Prostate gland (tissue), 2 donors: ENCODE measurements at regions not wholly inside any gene's neighbourhood (a gene's known extent, or its start where the extent isn't known, plus 50 kb on each side); places are given as distances from the start of the nearest gene placed in this dataset.

ENCODE experiments used
- DNase-seq: peaks from one replicate; pipeline ENCODE4 v3.0.0-alpha.2; 2019; ENCODE audit warnings: low spot score
- H3K27ac ChIP-seq, 2 donors: fragments of 200-600 bp; sonication (generic); 2 replicates each; pipeline ENCODE4 v1.5.1; 2017 to 2019
- H3K27me3 ChIP-seq: fragments of 200-600 bp; sonication (generic); replicated peaks from 2 replicates; pipeline ENCODE4 v1.5.1; 2019; ENCODE audit not compliant: insufficient read depth
- H3K36me3 ChIP-seq, 2 donors: fragments of 200-600 bp; sonication (generic); 1 replicate in 1 of 2; 2 replicates in 1 of 2; pipeline versions ENCODE4 v1.5.1 to v1.8.1; 2017 to 2019
- H3K4me1 ChIP-seq: fragments of 200-600 bp; sonication (generic); replicated peaks from 2 replicates; pipeline ENCODE4 v1.5.1; 2019
- H3K4me3 ChIP-seq, 2 donors: fragments of 200-600 bp; sonication (generic); 2 replicates each; pipeline ENCODE4 v1.5.1; 2017 to 2019
- H3K9me3 ChIP-seq: fragments of 200-600 bp; sonication (generic); 2 replicates; pipeline ENCODE4 v1.5.1; 2017
- POLR2A ChIP-seq: fragments of 450-650 bp; IDR thresholded peaks from one replicate; pipeline ENCODE4 v1.6.1; 2016; ENCODE audit warnings: antibody characterized with exemption, mild to moderate bottlenecking
- POLR2AphosphoS5 ChIP-seq: sonication (generic); formaldehyde crosslinking; IDR thresholded peaks from one replicate; pipeline ENCODE4 v1.6.1; 2017; ENCODE audit warnings: antibody characterized with exemption
- WGBS: methylation state at CpG from one replicate; pipeline ENCODE4 v1.1.5; 2018; 5-methylcytosine and 5-hydroxymethylcytosine counted together
- intact Hi-C: fragments of 100-400 bp; cut with DNase I; formaldehyde crosslinking; loops from one replicate; pipeline ENCODE4 v1.14.2; 2022
- TF ChIP-seq, protein P1 (sequence below), 4 experiments: fragments of 200-600 bp in 2 of 4; fragments of 450-650 bp in 2 of 4; sonication (generic) in 2 of 4; IDR thresholded peaks; 1 replicate in 3 of 4; 2 replicates in 1 of 4; pipeline ENCODE4 v1.5.1; 2016 to 2019; ENCODE audit warnings: antibody characterized with exemption in 4 of 4, mild to moderate bottlenecking in 2 of 4, moderate library complexity in 2 of 4

DNA sequence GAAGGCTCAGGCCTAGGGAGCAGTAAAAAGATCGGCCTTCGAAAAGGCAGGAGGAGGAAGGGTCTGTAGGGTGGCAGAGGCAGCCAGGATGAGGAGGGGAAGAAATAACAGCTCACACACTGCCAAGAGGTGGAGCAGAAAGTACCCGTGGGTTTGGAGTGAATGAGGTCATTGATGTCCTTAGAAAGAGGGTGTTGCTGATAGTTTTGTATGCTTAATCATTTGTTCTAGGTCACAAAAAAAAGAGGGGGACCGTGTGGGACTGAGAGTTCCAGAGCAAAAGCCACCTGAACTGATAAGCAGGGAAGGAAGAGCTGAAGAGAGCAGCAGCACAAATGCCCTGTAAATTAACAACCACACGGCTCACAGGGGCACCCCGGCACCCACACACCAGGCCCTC lies 140.4 kb downstream of the FAM161A start:
- WGBS, result 55% methylated on average over 6 of the region's 6 CpGs
- no peak for TF ChIP-seq POLR2AphosphoS5
- TF ChIP-seq POLR2A, result no peak
- TF ChIP-seq, protein P1, sequence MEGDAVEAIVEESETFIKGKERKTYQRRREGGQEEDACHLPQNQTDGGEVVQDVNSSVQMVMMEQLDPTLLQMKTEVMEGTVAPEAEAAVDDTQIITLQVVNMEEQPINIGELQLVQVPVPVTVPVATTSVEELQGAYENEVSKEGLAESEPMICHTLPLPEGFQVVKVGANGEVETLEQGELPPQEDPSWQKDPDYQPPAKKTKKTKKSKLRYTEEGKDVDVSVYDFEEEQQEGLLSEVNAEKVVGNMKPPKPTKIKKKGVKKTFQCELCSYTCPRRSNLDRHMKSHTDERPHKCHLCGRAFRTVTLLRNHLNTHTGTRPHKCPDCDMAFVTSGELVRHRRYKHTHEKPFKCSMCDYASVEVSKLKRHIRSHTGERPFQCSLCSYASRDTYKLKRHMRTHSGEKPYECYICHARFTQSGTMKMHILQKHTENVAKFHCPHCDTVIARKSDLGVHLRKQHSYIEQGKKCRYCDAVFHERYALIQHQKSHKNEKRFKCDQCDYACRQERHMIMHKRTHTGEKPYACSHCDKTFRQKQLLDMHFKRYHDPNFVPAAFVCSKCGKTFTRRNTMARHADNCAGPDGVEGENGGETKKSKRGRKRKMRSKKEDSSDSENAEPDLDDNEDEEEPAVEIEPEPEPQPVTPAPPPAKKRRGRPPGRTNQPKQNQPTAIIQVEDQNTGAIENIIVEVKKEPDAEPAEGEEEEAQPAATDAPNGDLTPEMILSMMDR (IDR thresholded peaks at IDR 0.05), result no peak
- no peak for DNase-seq
- H3K27ac ChIP-seq, result no peak overlapping the region
- H3K36me3 ChIP-seq, result no peaks in the 10 kb centered on the region
- H3K9me3 ChIP-seq, result no peaks in the 10 kb centered on the region
- H3K4me3 ChIP-seq, result no peak overlapping the region
- H3K4me1 ChIP-seq, result peaks cover 2% of the 10 kb centered on the region
- intact Hi-C loops, result no loop called here
- no peaks in the 10 kb centered on the region for H3K27me3 ChIP-seq

DNA sequence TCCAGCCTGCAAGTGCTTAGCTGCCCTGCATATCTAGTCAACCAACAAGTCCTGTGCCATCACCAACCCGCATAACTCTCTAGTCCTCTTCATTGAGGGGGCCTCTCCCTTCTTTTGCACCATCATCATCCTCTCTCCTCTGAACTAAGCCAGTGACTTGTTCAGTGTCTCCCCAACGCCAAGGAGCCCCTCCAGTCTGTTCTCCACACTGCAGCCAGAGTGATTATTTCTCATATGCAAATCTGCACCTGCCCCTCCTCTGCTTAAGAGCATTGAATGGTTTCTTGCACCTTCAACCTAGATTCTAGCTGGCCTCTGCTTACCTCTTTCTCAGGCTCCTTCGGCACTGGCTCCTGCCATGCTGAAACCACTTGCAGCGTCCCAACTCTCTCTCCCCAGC lies 141.8 kb downstream of the FAM161A start:
- TF ChIP-seq POLR2AphosphoS5 (no peak), POLR2A (no peak)
- TF ChIP-seq, protein P1 (IDR thresholded peaks at IDR 0.05), result no peak
- Histone ChIP-seq H3K36me3 (no peaks in the 10 kb centered on the region), H3K27me3 (no peaks in the 10 kb centered on the region), H3K4me3 (no peak overlapping the region), H3K4me1 (peaks cover 5% of the 10 kb centered on the region), H3K9me3 (no peaks in the 10 kb centered on the region), H3K27ac (no peak overlapping the region)
- no peak for DNase-seq
- intact Hi-C loops, result no loop called here
- 86% methylated on average over 4 of the region's 4 CpGs for WGBS

DNA sequence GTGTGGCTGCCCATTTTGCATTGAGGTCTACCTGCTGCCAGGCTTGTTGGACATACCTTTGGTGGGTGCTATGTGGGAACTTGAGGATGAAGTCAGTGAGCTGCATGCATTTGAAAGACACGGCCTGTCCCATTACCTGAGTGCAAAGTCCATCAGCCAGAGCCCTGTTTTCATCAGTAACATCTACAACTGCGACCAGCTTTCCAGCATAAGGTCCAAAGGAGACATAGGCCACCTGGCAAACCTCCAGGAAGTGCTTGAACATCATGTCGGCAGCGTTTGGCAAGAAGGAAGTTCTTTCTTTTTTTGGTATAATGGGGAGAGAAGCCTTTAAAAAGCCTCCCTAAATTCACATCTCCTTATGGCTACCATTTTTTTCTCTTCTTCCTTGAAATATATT lies 143.1 kb downstream of the FAM161A start:
- H3K4me3 ChIP-seq, result no peak overlapping the region
- intact Hi-C loops, result no loop called here
- no peaks in the 10 kb centered on the region for H3K9me3 ChIP-seq
- no peak overlapping the region for H3K27ac ChIP-seq
- WGBS, result 68% methylated on average over 4 of the region's 4 CpGs
- H3K27me3 ChIP-seq, result no peaks in the 10 kb centered on the region
- no peak for DNase-seq
- H3K36me3 ChIP-seq, result no peaks in the 10 kb centered on the region
- TF ChIP-seq POLR2AphosphoS5, result no peak
- no peak for TF ChIP-seq POLR2A
- TF ChIP-seq, protein P1 (IDR thresholded peaks at IDR 0.05), result no peak
- H3K4me1 ChIP-seq, result peaks cover 5% of the 10 kb centered on the region

DNA sequence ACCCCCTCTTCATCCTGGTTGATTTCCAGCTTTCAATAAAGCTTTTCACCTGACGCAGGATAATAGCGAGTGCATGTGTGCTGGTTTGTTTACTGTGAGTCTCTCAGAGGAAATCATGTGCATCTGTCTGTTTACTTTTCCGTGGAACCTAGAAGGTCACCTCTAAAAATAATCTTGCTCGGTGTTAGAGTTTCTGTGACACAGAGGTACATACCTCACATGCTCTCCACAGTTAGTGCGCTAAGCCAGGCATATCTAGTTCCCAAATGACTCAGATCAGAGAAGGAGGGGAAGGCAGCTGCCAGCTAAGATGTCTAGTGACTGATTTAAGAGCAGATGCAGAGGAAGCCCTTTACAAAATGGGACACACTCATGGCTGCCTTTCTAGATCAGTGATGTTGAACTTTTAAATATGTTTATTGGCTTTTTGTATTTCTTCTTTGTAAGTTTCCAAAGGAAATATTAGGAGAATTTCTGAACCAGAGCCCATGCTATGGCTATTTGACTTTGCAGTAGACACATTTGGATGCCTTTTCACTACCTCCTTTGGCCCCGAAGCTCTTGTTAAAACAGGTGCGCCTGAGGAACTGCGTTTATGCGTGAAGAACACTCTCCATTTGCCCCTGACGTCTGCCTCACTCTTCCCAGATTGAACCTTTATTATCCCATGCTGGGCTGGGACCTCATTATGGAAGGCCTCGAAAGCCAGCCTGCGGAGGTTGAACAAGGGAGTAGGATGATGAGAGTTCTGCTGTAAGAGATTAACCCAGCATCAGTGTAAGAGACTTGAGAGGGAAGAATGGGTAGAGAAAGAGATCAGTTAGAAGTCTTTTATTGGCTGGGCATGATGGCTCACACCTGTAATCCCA lies 145.6 kb downstream of the FAM161A start:
- peak; percentile 60 for DNase-seq
- TF ChIP-seq POLR2AphosphoS5 (peak; percentile 91), POLR2A (no peak)
- H3K36me3 ChIP-seq, result no peaks in the 10 kb centered on the region
- peak overlapping the region; percentile 41 to 83 for H3K27ac ChIP-seq
- intact Hi-C loops, result loop anchor here (5.0 kb wide), 1 partner anchor 44 kb away; no protein-coding TSS in a partner anchor
- no peak overlapping the region for H3K4me3 ChIP-seq
- H3K9me3 ChIP-seq, result no peaks in the 10 kb centered on the region
- 56% methylated on average over 12 of the region's 12 CpGs for WGBS
- H3K4me1 ChIP-seq, result peaks cover 5% of the 10 kb centered on the region
- no peaks in the 10 kb centered on the region for H3K27me3 ChIP-seq

DNA sequence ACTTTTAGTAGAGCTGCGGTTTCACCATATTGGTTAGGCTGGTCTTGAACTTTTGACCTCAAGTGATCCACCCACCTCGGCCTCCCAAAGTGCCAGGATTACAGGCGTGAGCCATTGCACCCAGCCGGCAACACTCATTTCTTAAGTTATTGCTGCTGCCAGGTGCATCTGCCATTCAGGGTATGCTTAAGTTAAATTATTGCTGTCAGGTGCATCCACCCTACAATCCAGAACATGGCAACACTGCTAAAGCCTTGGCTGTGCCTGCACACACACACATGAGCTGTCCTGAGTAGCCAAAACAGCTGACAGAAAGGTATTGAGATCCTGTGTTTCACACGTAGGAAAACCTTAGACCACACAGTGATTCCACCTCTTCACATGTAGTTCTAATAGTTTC lies 148.2 kb downstream of the FAM161A start:
- Histone ChIP-seq H3K9me3 (no peaks in the 10 kb centered on the region), H3K4me3 (no peak overlapping the region), H3K27me3 (no peaks in the 10 kb centered on the region), H3K4me1 (peaks cover 5% of the 10 kb centered on the region), H3K36me3 (no peaks in the 10 kb centered on the region), H3K27ac (no peak overlapping the region)
- WGBS, result 80% methylated on average over 5 of the region's 5 CpGs
- DNase-seq, result no peak
- TF ChIP-seq POLR2A (no peak), POLR2AphosphoS5 (no peak)
- TF ChIP-seq, protein P1 (IDR thresholded peaks at IDR 0.05), result no peak
- intact Hi-C loops, result loop anchor here (5.0 kb wide), 1 partner anchor 47 kb away; no protein-coding TSS in a partner anchor
